ENCODE measurements at regions not wholly inside any gene's neighbourhood (a gene's known extent, or its start where the extent isn't known, plus 50 kb on each side); places are given as distances from the start of the nearest gene placed in this dataset.
"Not testable (repeated sequence)": the region's sequence is repeated elsewhere in the genome, so short reads cannot be mapped to it uniquely, and the experiment has no call there.

GRCh38 chr4:69013933-69014332, 62.3 kb upstream of the UGT2A3 start:
- H3K4me3 Mint-ChIP-seq; H3K36me3 Mint-ChIP-seq (ENCODE audit: low read depth); H3K27ac Mint-ChIP-seq; H3K27me3 Mint-ChIP-seq (ENCODE audit: low read depth); H3K9me3 Mint-ChIP-seq; H3K4me1 Mint-ChIP-seq: not testable (repeated sequence)

GRCh38 chr4:69017986-69018385, 66.4 kb upstream of the UGT2A3 start:
- not testable (repeated sequence) for H3K27ac Mint-ChIP-seq; H3K9me3 Mint-ChIP-seq; H3K36me3 Mint-ChIP-seq (ENCODE audit: low read depth); H3K27me3 Mint-ChIP-seq (ENCODE audit: low read depth); H3K4me1 Mint-ChIP-seq; H3K4me3 Mint-ChIP-seq

GRCh38 chr4:69019538-69020461, 68.2 kb upstream of the UGT2A3 start:
- not testable (repeated sequence) for H3K36me3 Mint-ChIP-seq (ENCODE audit: low read depth); H3K4me1 Mint-ChIP-seq; H3K27ac Mint-ChIP-seq; H3K4me3 Mint-ChIP-seq; H3K9me3 Mint-ChIP-seq; H3K27me3 Mint-ChIP-seq (ENCODE audit: low read depth)

GRCh38 chr4:69020462-69020807, 68.8 kb upstream of the UGT2A3 start:
- not testable (repeated sequence) for H3K27me3 Mint-ChIP-seq (ENCODE audit: low read depth); H3K27ac Mint-ChIP-seq; H3K36me3 Mint-ChIP-seq (ENCODE audit: low read depth); H3K4me1 Mint-ChIP-seq; H3K4me3 Mint-ChIP-seq; H3K9me3 Mint-ChIP-seq

GRCh38 chr4:69025191-69025998, 70.9 kb upstream of the UGT2B7 start:
- H3K9me3 Mint-ChIP-seq: no peaks in the 10 kb centered on the region
- no peaks in the 10 kb centered on the region for H3K27me3 Mint-ChIP-seq (ENCODE audit: low read depth)
- H3K4me1 Mint-ChIP-seq: no peaks in the 10 kb centered on the region
- H3K4me3 Mint-ChIP-seq: no peak overlapping the region
- H3K36me3 Mint-ChIP-seq (ENCODE audit: low read depth): no peaks in the 10 kb centered on the region
- peak; percentile 39 to 51 (median 48) for TF ChIP-seq CTCF (IDR thresholded peaks at IDR 0.05; ENCODE audit: unreplicated experiment in 3 of 3)
- peak overlapping the region; percentile 44 to 58 (median 56) for H3K27ac Mint-ChIP-seq

- Mint-ChIP-seq H3K27me3 (ENCODE audit: low read depth) (no peaks in the 10 kb centered on the region), H3K4me1 (no peaks in the 10 kb centered on the region), H3K9me3 (no peaks in the 10 kb centered on the region), H3K27ac (no peak overlapping the region), H3K36me3 (ENCODE audit: low read depth) (no peaks in the 10 kb centered on the region), H3K4me3 (no peak overlapping the region)
- no peak for TF ChIP-seq CTCF (IDR thresholded peaks at IDR 0.05; ENCODE audit: unreplicated experiment in 3 of 3)
These were observed 70.3 kb upstream of the UGT2B7 start for GRCh38 chr4:69025999-69026387.

GRCh38 chr4:69026974-69027373, 69.3 kb upstream of the UGT2B7 start:
- Mint-ChIP-seq H3K9me3 (no peaks in the 10 kb centered on the region), H3K27ac (no peak overlapping the region), H3K27me3 (ENCODE audit: low read depth) (no peaks in the 10 kb centered on the region), H3K36me3 (ENCODE audit: low read depth) (no peaks in the 10 kb centered on the region), H3K4me1 (no peaks in the 10 kb centered on the region), H3K4me3 (no peak overlapping the region)
- TF ChIP-seq CTCF (IDR thresholded peaks at IDR 0.05; ENCODE audit: unreplicated experiment in 3 of 3): no peak

GRCh38 chr4:69030326-69030725, 65.9 kb upstream of the UGT2B7 start:
- Mint-ChIP-seq H3K27me3 (ENCODE audit: low read depth) (no peaks in the 10 kb centered on the region), H3K36me3 (ENCODE audit: low read depth) (no peaks in the 10 kb centered on the region), H3K4me3 (no peak overlapping the region)

More at GRCh38 chr4:69030326-69030725, 65.9 kb upstream of the UGT2B7 start:
- Mint-ChIP-seq H3K4me1 (peaks cover 4% of the 10 kb centered on the region), H3K9me3 (peaks cover 13% of the 10 kb centered on the region), H3K27ac (peak overlapping the region; percentile 63 to 66 (median 66))
- no peak for TF ChIP-seq CTCF (IDR thresholded peaks at IDR 0.05; ENCODE audit: unreplicated experiment in 3 of 3)

Measured in nephron (organoid).